Gastroesophageal sphincter (tissue), 4 donors: ENCODE measurements at regions not wholly inside any gene's neighbourhood (a gene's known extent, or its start where the extent isn't known, plus 50 kb on each side); places are given as distances from the start of the nearest gene placed in this dataset.
A peak's percentile ranks its signal among the peaks of the same experiment; 100 is the strongest.
"Not testable (repeated sequence)": the region's sequence is repeated elsewhere in the genome, so short reads cannot be mapped to it uniquely, and the experiment has no call there.

Experiments used
- ATAC-seq: fragments of 150-250 bp; one replicate; pipeline ENCODE4 v1.9.1; 2016; ENCODE audit warnings: mild to moderate bottlenecking, moderate library complexity
- H3K27ac ChIP-seq, 4 donors: fragments of 200-600 bp; sonication (generic) in 3 of 4; 1 replicate in 3 of 4; 2 replicates in 1 of 4; pipeline ENCODE4 v1.5.1; 2016 to 2019
- H3K27me3 ChIP-seq: fragments of 200-600 bp; sonication (generic); one replicate; pipeline ENCODE4 v1.5.1; 2019
- H3K36me3 ChIP-seq, 2 donors: fragments of 200-600 bp; sonication (generic); one replicate each; pipeline ENCODE4 v1.5.1; 2019; ENCODE audit warnings: control low read depth in 1 of 2
- H3K4me1 ChIP-seq, 3 donors: fragments of 200-600 bp; sonication (generic); 1 replicate in 2 of 3; 2 replicates in 1 of 3; pipeline ENCODE4 v1.5.1; 2016 to 2019; ENCODE audit warnings: control low read depth in 2 of 3
- H3K4me3 ChIP-seq, 2 donors: fragments of 200-600 bp; sonication (generic); one replicate each; pipeline ENCODE4 v1.5.1; 2019; ENCODE audit warnings: mild to moderate bottlenecking in 1 of 2, moderate library complexity in 1 of 2
- H3K9me3 ChIP-seq, 3 donors: fragments of 200-600 bp; sonication (generic); one replicate each; pipeline ENCODE4 v1.5.1; 2017 to 2019; ENCODE audit warnings: control low read depth in 2 of 3
- CTCF ChIP-seq, 4 experiments: fragments of 200-600 bp in 2 of 4; fragments of 450-650 bp in 2 of 4; sonication (generic) in 1 of 4; IDR thresholded peaks; one replicate each; pipeline ENCODE4 v1.5.1; 2017 to 2019; ENCODE audit warnings: antibody characterized with exemption in 4 of 4, mild to moderate bottlenecking in 2 of 4, moderate library complexity in 2 of 4
- EP300 ChIP-seq: sonication (generic); formaldehyde crosslinking; IDR thresholded peaks from one replicate; pipeline ENCODE4 v1.6.1; 2017; ENCODE audit warnings: antibody characterized with exemption, mild to moderate bottlenecking
- POLR2A ChIP-seq, 2 donors: fragments of 450-650 bp; IDR thresholded peaks; one replicate each; pipeline ENCODE4 v1.6.1; 2017; ENCODE audit warnings: antibody characterized with exemption in 2 of 2, mild to moderate bottlenecking in 2 of 2, moderate library complexity in 1 of 2
- POLR2AphosphoS5 ChIP-seq: sonication (generic); formaldehyde crosslinking; IDR thresholded peaks from one replicate; pipeline ENCODE4 v1.6.1; 2017; ENCODE audit warnings: antibody characterized with exemption
- WGBS, 2 donors: methylation state at CpG; one replicate each; pipeline ENCODE4 v1.1.5; 2018; ENCODE audit warnings: low coverage in 1 of 2; 5-methylcytosine and 5-hydroxymethylcytosine counted together

DNA sequence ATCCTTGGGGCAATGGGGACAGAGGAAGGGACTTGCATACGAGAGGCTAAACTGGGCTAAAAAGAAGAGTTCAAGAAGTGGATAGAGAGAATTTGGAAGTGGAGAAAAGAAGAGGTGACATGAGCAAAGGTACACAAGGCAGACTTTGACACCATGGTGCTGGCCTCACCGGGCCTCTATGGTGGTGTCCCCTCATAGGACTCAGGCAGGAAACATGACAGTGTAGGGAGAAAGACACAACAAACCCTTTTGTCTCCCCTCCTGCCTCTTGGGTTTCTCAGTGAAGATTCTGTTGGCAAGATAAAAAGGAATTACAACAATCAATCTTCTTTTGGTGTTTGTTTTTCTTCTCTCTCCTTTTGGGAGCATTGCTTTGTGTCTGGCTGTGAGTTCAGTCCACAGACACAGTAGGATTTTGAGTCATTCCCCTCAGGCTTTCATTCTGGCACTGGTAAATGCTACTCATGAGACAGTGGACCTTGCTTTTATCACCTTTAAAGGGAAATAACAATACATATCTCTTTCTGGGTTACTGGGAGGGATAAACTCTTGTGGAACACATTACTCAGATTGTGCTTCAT lies 827.7 kb downstream of the TNS3 start:
- 40 to 75% methylated on average over 1 to 2 of the region's 2 CpGs for WGBS, 2 donors
- no peak overlapping the region for H3K4me3 ChIP-seq
- H3K27me3 ChIP-seq, result no peaks in the 10 kb centered on the region
- H3K27ac ChIP-seq, result peak overlapping the region; percentile 68 to 89 (median 76)
- H3K9me3 ChIP-seq, result no peaks in the 10 kb centered on the region
- H3K4me1 ChIP-seq, result peaks cover 5 to 32% (median 8%) of the 10 kb centered on the region in 3 donors
- peak; percentile 43 for ATAC-seq
- TF ChIP-seq POLR2A (IDR thresholded peaks at IDR 0.05) (no peak), POLR2AphosphoS5 (no peak), EP300 (no peak), CTCF (IDR thresholded peaks at IDR 0.05) (no peak)
- no peaks in the 10 kb centered on the region for H3K36me3 ChIP-seq

- WGBS, 2 donors, result 90 to 100% methylated on average over 1 of the region's 2 CpGs
- ATAC-seq, result no peak
- H3K9me3 ChIP-seq, result no peaks in the 10 kb centered on the region
- TF ChIP-seq POLR2A (IDR thresholded peaks at IDR 0.05) (no peak), POLR2AphosphoS5 (no peak), CTCF (IDR thresholded peaks at IDR 0.05) (no peak), EP300 (no peak)
- H3K36me3 ChIP-seq, result no peaks in the 10 kb centered on the region
- H3K27me3 ChIP-seq, result no peaks in the 10 kb centered on the region
- H3K4me1 ChIP-seq, result peaks cover 5 to 32% (median 8%) of the 10 kb centered on the region in 3 donors
- peak overlapping the region; percentile 68 to 89 (median 76) for H3K27ac ChIP-seq
- H3K4me3 ChIP-seq, result no peak overlapping the region
These were observed 828.2 kb downstream of the TNS3 start for GRCh38 chr7:46753662-46754061.

DNA sequence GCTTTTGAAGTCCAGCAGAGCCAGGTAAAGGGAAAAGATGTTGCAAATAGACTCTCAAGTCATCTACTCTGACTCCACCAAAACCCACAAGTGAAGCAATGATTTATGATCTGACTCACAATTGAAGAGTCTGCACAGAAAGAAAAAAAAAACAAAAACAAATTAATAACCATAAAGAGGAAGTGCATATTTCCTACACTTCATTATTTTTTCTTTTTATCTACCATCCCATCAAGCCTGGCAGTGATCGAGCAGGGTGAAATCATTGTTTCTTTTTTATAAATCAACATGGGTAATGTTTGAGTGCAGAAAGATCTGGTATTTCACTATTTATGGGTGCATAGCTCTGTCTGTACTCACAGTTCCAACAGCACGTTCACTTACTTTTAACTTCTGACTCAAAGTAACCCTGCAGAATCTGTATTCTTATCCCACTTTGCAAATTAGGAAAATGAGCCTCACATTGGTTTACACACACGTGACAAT lies 829.0 kb downstream of the TNS3 start:
- H3K27me3 ChIP-seq, result no peaks in the 10 kb centered on the region
- H3K4me3 ChIP-seq, result no peak overlapping the region
- TF ChIP-seq EP300 (no peak), POLR2AphosphoS5 (no peak)
- H3K27ac ChIP-seq, result peak overlapping the region; percentile 68 to 89 (median 76)
- H3K36me3 ChIP-seq, result no peaks in the 10 kb centered on the region
- 13 to 18% methylated on average over 3 of the region's 3 CpGs for WGBS, 2 donors
- peak; percentile 76 for ATAC-seq
- no peaks in the 10 kb centered on the region for H3K9me3 ChIP-seq
- peaks cover 5 to 32% (median 8%) of the 10 kb centered on the region in 3 donors for H3K4me1 ChIP-seq

DNA sequence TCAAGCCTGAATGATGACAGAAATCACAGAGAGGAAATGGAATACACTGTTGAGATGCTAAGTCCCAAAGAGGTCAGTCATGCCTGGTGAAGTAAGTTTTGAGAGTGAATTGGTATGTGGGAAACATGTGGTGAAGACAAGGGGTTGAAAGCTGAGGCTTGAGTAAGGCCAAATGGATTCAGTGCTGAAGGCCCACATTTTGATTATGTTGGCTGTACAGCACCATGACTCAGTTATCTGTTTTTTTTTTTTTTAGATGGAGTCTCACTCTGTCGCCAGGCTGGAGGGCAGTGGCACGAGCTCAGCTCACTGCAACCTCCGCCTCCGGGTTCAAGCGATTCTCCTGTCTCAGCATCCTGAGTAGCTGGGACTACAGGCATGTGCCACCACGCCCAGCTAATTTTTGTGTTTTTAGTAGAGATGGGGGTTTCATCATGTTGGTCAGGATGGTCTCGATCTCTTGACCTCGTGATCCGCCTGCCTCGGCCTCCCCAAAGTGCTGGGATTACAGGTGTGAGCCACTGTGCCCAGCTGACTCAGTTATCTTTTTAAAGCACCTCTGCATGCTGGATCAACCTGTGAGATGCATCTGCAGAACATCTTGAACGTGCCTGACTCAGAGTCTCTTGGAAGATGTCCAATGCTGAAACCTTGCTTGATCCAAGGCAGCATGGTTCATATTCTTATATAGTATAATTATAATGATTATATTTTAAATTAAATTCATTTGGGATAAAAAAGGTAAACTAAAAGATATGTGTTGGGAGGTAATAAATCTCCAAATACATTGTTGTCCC lies 829.8 kb downstream of the TNS3 start:
- not testable (repeated sequence) for H3K9me3 ChIP-seq, H3K36me3 ChIP-seq, H3K4me3 ChIP-seq, ATAC-seq, H3K27me3 ChIP-seq
- peaks cover 5 to 32% (median 8%) of the 10 kb centered on the region in 3 donors for H3K4me1 ChIP-seq
- 79 to 84% methylated on average over 7 to 11 of the region's 11 CpGs for WGBS, 2 donors
- peak overlapping the region; percentile 68 to 89 (median 76) for H3K27ac ChIP-seq

GRCh38 chr7:46751471-46751870 lies 830.4 kb upstream of the IGFBP3 start:
- 87 to 100% methylated on average over 3 to 4 of the region's 4 CpGs for WGBS, 2 donors

More at GRCh38 chr7:46751471-46751870, 830.4 kb upstream of the IGFBP3 start:
- no peak for ATAC-seq
- Histone ChIP-seq H3K4me3 (no peak overlapping the region), H3K4me1 (peaks cover 5 to 32% (median 8%) of the 10 kb centered on the region in 3 donors), H3K36me3 (no peaks in the 10 kb centered on the region), H3K27ac (peak overlapping the region in 2 of 4 donors; percentile 68 to 77), H3K27me3 (no peaks in the 10 kb centered on the region), H3K9me3 (no peaks in the 10 kb centered on the region)
- TF ChIP-seq CTCF (IDR thresholded peaks at IDR 0.05), result no peak
- no peak for TF ChIP-seq POLR2A (IDR thresholded peaks at IDR 0.05)
- no peak for TF ChIP-seq EP300
- TF ChIP-seq POLR2AphosphoS5, result no peak
